OCI-LY1 (cell line): ENCODE measurements at regions not wholly inside any gene's neighbourhood (a gene's known extent, or its start where the extent isn't known, plus 50 kb on each side); places are given as distances from the start of the nearest gene placed in this dataset.

Source experiments
- CTCF ChIP-seq: fragments of 200-600 bp; sonication (generic), shearing (Covaris generic); IDR thresholded peaks from 2 replicates; pipeline ENCODE4 v1.5.1; 2017; ENCODE audit warnings: mild to moderate bottlenecking, antibody characterized with exemption, low read length, moderate library complexity, mixed read lengths
- EZH2 ChIP-seq: fragments of 200-600 bp; sonication (generic), shearing (Covaris generic); IDR thresholded peaks from 2 replicates; pipeline ENCODE4 v1.8.0; 2017; ENCODE audit warnings: borderline replicate concordance, mixed run types, mild to moderate bottlenecking, antibody characterized with exemption, low read length, moderate library complexity, mixed read lengths

DNA sequence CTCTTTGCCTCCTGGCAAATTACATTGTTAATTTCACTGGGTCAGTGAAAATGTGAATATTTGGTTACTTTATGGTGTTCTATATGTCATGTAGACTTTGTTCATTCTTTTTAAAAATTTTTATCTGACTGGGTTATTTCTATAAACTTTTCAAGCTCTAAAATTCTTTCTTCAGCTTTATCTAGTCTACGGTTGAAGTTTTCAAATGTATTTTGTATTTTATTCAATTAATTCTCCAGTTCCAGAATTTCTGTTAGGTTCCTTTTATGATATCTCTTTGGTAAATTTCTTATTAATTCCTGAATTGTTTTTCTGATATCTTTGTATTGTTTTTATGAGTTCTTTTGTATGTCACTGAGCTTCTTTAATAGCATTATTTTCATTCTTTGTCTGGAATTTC is 228.1 kb downstream of the LPIN1 start:
- no peak for TF ChIP-seq CTCF
- TF ChIP-seq EZH2 = no peak
